ENCODE measurements at regions not wholly inside any gene's neighbourhood (a gene's known extent, or its start where the extent isn't known, plus 50 kb on each side); places are given as distances from the start of the nearest gene placed in this dataset.

DNA sequence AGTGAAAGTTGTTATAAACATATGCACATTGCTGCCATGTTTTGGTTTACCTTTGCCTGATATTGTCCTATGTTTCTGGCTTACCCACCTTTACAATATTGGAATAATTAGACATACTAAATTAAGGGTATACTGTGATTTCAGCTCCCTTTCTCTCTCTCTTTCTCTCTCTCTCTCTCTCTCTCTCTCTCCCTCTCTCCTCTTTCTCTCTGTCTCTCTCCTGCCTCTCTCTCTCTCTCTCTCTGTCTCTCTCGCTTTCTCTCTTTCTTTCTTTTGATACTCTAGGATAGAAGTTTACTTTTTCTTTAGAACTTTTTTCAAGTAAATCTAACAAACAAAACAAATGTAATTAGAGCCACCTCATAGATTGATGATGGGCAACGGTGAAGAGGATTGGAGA, 239.6 kb downstream of the TMEM161B start:
- TF ChIP-seq RAD21 (CRISPR knock-in tag; conservative IDR thresholded peaks at IDR 0.05 in 1 of 2, IDR thresholded peaks at IDR 0.05 in 1 of 2) (no peak), NR2C2 (CRISPR knock-in tag; IDR thresholded peaks at IDR 0.05) (no peak), NR2C2 (tag; IDR thresholded peaks at IDR 0.05) (no peak), MTA1 (IDR thresholded peaks at IDR 0.05; ENCODE audit: borderline replicate concordance) (no peak), BCL6 (CRISPR knock-in tag; IDR thresholded peaks at IDR 0.05) (no peak), CEBPB (tag; IDR thresholded peaks at IDR 0.05) (no peak), FOXA1 (IDR thresholded peaks at IDR 0.05; ENCODE audit: borderline replicate concordance) (no peak), GABPA (tag; conservative IDR thresholded peaks at IDR 0.05; ENCODE audit: low read depth) (no peak), MXI1 (IDR thresholded peaks at IDR 0.05; ENCODE audit: low read depth, low read length) (no peak), ZNF12 (CRISPR knock-in tag; IDR thresholded peaks at IDR 0.05) (no peak), MEF2D (tag; conservative IDR thresholded peaks at IDR 0.05; ENCODE audit: low read depth) (no peak), CREB1 (IDR thresholded peaks at IDR 0.05) (no peak), CREB1 (CRISPR knock-in tag; IDR thresholded peaks at IDR 0.05) (no peak)
- TF ChIP-seq, protein P1, sequence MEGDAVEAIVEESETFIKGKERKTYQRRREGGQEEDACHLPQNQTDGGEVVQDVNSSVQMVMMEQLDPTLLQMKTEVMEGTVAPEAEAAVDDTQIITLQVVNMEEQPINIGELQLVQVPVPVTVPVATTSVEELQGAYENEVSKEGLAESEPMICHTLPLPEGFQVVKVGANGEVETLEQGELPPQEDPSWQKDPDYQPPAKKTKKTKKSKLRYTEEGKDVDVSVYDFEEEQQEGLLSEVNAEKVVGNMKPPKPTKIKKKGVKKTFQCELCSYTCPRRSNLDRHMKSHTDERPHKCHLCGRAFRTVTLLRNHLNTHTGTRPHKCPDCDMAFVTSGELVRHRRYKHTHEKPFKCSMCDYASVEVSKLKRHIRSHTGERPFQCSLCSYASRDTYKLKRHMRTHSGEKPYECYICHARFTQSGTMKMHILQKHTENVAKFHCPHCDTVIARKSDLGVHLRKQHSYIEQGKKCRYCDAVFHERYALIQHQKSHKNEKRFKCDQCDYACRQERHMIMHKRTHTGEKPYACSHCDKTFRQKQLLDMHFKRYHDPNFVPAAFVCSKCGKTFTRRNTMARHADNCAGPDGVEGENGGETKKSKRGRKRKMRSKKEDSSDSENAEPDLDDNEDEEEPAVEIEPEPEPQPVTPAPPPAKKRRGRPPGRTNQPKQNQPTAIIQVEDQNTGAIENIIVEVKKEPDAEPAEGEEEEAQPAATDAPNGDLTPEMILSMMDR (IDR thresholded peaks at IDR 0.05 in 2 of 3, conservative IDR thresholded peaks at IDR 0.05 in 1 of 3; ENCODE audit: insufficient read depth in 2 of 3, low read depth in 1 of 3, low read length in 3 of 3), result no peak

Measured in K562 (cell line).